ENCODE measurements at regions not wholly inside any gene's neighbourhood (a gene's known extent, or its start where the extent isn't known, plus 50 kb on each side); places are given as distances from the start of the nearest gene placed in this dataset.
"Not testable (repeated sequence)": the region's sequence is repeated elsewhere in the genome, so short reads cannot be mapped to it uniquely, and the experiment has no call there.

DNA sequence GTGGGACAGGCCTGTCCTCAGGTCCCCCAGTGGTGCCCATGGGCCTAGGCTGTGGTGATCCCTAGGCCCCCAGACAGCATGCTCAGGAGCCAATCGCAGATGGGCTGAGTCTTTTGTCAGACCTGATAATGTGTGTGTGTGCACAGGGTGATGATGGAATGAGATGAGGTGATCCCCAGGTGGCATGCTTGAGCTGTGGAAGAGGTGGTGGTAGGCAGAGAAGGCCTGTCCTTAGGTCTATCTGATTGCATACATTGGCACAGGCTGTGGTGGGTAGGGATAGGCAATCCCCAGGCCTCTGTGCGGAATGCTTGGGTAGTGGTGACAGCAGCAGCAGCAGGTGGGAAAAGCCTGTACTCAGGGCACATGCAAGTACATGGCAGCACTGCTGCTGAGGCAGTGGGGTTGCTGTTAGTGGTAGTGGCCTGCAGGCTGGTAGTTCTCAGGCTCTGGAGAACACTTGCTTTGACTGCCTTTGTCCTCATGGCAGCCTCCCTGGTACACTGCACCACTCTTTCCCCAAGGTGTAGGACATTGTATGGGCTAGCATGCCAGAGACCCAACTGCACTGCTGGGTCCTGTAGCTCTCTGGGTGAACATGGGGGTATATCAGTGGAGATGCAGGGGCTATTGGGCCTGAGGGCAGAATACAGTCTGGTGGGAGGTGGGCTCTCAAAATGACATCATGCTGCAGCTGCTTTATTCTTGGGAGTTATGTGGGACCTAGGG, 260.9 kb upstream of the PLPP4 start:
- no peak overlapping the region for H3K27ac ChIP-seq
- H3K4me2 ChIP-seq: no peak overlapping the region
- peaks cover 0 to 28% (median 4%) of the 10 kb centered on the region in 11 experiments; a peak in 9 of 22 replicates for H3K9me3 ChIP-seq (replicated peaks in 1 of 11)
- H3K4me3 ChIP-seq: no peak overlapping the region
- no peak overlapping the region for H3K9ac ChIP-seq
- no peaks in the 10 kb centered on the region for H3K36me3 ChIP-seq
- no peaks in the 10 kb centered on the region for H4K20me1 ChIP-seq
- H3K27me3 ChIP-seq: no peaks in the 10 kb centered on the region
- TF ChIP-seq Cebpa-rat (IDR thresholded peaks at IDR 0.05): no peak
- H3K4me1 ChIP-seq: no peaks in the 10 kb centered on the region

DNA sequence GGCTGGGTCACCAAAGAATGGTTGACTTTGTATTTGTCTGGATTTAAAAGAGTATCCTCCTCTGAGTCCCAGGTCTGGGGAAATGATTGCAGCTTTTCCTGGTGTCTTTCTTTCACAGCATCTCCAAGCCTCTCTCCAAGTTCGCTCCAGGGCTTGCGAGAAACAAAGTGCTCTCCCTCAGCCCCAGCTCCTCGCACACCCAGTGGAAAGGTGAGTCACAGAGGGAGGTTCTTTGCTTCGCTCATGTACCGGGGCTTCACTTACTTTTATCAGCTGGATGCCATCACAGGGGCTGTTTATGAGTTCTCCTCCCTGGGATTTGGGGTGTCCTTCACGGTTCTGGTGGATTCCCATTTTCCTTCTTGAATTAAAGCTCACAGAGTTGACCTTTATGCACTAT, 252.2 kb upstream of the PLPP4 start:
- Histone ChIP-seq H4K20me1 (no peaks in the 10 kb centered on the region), H3K9me3 (replicated peaks in 1 of 11) (no peaks in the 10 kb centered on the region; a peak in 1 of 22 replicates), H3K4me2 (no peak overlapping the region), H3K36me3 (no peaks in the 10 kb centered on the region), H3K4me3 (no peak overlapping the region), H3K27me3 (no peaks in the 10 kb centered on the region), H3K27ac (no peak overlapping the region), H3K4me1 (peaks cover 0 to 6% (median 0%) of the 10 kb centered on the region in 10 experiments; a peak in 3 of 20 replicates), H3K9ac (no peak overlapping the region)
- no peak for TF ChIP-seq Cebpa-rat (IDR thresholded peaks at IDR 0.05)

DNA sequence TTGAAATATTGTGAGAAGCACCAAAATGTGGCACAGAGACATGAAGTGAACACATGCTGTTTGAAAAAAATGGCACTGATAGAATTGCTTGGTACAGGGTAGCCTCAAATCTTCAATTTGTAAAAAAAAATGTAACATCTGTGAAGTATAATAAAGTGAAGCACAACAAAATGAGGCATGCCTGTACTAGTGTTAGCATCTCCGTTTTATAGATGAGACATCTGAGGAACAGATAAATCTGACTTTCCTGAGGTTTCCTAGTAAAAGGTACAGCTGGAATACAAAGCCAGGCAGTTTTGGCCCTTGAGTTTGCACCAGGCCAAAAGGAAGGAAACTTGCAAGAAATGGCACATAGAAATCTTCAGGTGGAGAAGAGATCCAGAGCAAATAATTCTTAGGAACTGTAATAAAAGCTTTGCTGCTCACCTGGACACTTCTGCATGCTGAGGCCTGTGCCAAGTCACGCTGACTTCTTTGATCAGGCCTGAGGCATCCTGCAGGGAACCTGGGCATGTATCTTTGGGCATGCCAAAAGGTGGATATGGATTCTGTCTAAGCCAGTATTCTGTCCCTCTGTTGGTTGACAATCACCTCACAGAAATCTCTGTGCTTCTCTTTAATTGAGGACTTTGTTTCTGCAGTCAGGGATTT, 251.5 kb upstream of the PLPP4 start:
- no peak overlapping the region for H3K27ac ChIP-seq
- H3K36me3 ChIP-seq: no peaks in the 10 kb centered on the region
- no peak overlapping the region for H3K4me3 ChIP-seq
- no peaks in the 10 kb centered on the region for H3K27me3 ChIP-seq
- H3K9me3 ChIP-seq (replicated peaks in 1 of 11): no peaks in the 10 kb centered on the region; a peak in 1 of 22 replicates
- no peak for TF ChIP-seq Cebpa-rat (IDR thresholded peaks at IDR 0.05)
- H3K4me2 ChIP-seq: no peak overlapping the region
- peaks cover 0 to 6% (median 0%) of the 10 kb centered on the region in 10 experiments; a peak in 3 of 20 replicates for H3K4me1 ChIP-seq
- H4K20me1 ChIP-seq: no peaks in the 10 kb centered on the region
- no peak overlapping the region for H3K9ac ChIP-seq

DNA sequence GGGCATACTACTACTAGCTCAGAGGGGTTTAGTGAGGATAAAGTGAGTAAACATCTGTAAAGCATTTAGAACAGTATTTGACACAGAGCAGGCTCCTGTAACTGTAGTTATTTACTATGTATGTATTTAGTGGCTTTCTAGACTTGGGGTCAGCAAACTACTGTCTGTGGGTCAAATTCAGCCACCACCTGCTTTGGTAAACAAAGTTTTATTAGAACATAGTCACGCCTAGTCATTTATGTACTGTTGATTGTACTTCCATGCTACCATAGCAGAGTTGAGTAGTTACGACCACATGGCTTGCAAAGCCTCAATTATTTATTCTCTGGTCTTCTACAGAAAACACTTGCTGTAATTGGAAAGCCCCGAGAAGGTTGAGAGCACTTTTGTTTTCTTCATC, 248.5 kb upstream of the PLPP4 start:
- Histone ChIP-seq H3K27me3 (no peaks in the 10 kb centered on the region), H3K27ac (no peak overlapping the region), H3K9ac (no peak overlapping the region), H3K4me1 (peaks cover 0 to 6% (median 0%) of the 10 kb centered on the region in 10 experiments; a peak in 3 of 20 replicates), H3K4me2 (no peak overlapping the region), H3K36me3 (no peaks in the 10 kb centered on the region), H3K9me3 (replicated peaks in 1 of 11) (no peaks in the 10 kb centered on the region), H3K4me3 (no peak overlapping the region), H4K20me1 (no peaks in the 10 kb centered on the region)
- TF ChIP-seq Cebpa-rat (IDR thresholded peaks at IDR 0.05): no peak

DNA sequence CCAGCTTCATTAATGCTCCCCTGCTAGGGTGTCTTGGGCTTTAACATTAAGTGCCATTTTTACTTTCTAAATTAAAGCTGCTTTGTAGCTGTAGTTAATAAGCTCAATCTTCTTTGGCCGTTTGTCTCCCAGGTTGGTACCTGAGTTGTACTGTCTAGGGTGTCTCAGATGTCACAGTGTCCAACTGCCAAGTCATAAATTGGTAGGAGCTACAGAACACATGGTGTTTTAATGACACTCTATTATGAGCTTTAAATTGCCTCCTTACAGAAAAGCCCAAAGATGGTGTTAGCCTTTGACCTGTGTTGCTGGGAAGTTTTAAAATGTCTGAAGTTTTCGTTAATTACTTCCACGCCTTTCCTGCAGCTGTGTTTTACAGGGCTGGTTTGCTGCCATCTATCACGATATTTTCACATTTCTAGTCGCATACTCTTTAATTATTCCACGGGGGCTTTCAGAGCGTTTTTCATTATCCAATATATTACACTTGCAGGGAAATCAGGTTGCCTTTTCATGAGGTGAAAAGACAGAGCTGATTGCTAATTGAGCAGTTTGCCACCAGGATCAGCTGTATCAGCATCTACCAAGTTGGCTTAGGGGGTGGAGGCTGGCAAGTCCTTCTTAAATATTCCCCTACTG, 247.8 kb upstream of the PLPP4 start:
- Histone ChIP-seq H3K4me1 (peaks cover 0 to 6% (median 0%) of the 10 kb centered on the region in 10 experiments; a peak in 3 of 20 replicates), H3K9me3 (replicated peaks in 1 of 11) (no peaks in the 10 kb centered on the region), H3K9ac (no peak overlapping the region), H3K27ac (no peak overlapping the region), H3K4me3 (no peak overlapping the region), H3K27me3 (no peaks in the 10 kb centered on the region), H4K20me1 (no peaks in the 10 kb centered on the region), H3K4me2 (no peak overlapping the region), H3K36me3 (no peaks in the 10 kb centered on the region)
- TF ChIP-seq Cebpa-rat (IDR thresholded peaks at IDR 0.05): no peak

DNA sequence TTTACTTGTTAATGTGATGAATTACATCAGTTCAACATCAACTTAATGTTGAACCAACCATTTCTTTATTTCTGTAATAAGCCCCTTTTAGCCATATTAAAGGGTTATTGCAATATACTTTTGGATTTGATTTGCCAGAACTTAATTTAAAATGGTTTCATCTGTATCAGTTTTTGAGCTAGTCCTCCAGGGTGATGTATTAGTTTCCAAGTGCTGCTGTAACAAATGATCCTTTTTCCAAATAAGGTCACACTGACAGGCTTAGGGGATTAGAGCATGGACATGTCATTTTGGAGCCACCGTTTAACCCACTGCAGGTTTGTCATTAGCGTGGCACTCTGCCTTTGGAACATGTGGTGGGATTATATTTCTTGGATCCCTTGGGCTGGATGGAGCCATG, 244.8 kb upstream of the PLPP4 start:
- Histone ChIP-seq H3K9ac (no peak overlapping the region), H3K9me3 (replicated peaks in 1 of 11) (peaks cover 0 to 4% (median 0%) of the 10 kb centered on the region in 11 experiments; a peak in 3 of 22 replicates), H3K27me3 (no peaks in the 10 kb centered on the region), H3K4me1 (peaks cover 0 to 4% (median 0%) of the 10 kb centered on the region in 10 experiments; a peak in 3 of 20 replicates), H3K4me2 (no peak overlapping the region), H4K20me1 (no peaks in the 10 kb centered on the region), H3K27ac (no peak overlapping the region), H3K36me3 (no peaks in the 10 kb centered on the region), H3K4me3 (no peak overlapping the region)
- no peak for TF ChIP-seq Cebpa-rat (IDR thresholded peaks at IDR 0.05)

DNA sequence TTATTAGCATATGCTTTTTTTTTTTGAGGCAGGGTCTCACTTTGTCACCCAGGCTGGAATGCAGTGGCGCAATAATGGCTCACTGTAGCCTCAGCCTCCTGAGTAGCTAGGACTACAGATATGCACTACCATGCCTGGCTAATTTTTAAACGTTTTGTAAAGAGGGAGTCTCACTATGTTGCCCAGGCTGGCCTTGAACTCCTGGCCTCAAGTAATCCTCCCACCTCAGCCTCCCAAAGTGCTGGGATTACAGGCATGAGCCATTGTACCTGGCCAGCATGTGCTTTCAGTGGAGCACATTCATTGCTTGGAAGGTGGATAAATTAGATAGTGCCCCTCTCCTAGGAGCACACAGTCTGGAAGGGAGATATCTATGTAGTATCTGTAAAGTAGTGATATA, 243.7 kb upstream of the PLPP4 start:
- not testable (repeated sequence) for H4K20me1 ChIP-seq; H3K4me1 ChIP-seq; H3K36me3 ChIP-seq; H3K9ac ChIP-seq; H3K9me3 ChIP-seq (replicated peaks in 1 of 11); H3K27me3 ChIP-seq; H3K4me2 ChIP-seq; H3K4me3 ChIP-seq; H3K27ac ChIP-seq

DNA sequence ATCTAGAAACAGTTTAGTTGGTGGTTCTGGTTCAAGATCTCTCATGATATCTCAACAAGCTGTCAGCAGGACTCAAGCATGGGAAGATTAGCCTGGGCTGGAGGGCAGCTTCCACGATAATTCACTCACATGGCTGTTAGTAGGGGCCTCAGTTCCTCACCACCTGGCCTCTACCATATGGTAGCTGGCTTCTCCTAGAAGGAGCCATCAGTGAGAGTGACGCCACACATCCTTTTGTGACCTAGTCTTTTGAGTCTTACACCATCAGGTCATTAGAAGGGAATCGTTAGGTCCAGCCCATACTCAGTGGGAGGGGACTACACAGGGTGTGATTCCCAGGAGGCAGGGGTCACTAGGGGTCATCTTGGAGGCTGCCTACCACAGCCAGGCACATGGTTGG, 239.3 kb upstream of the PLPP4 start:
- no peak overlapping the region for H3K9ac ChIP-seq
- no peak for TF ChIP-seq Cebpa-rat (IDR thresholded peaks at IDR 0.05)
- no peak overlapping the region for H3K4me3 ChIP-seq
- H3K4me2 ChIP-seq: no peak overlapping the region
- no peaks in the 10 kb centered on the region for H4K20me1 ChIP-seq
- peaks cover 0 to 6% (median 0%) of the 10 kb centered on the region in 10 experiments; a peak in 1 of 20 replicates for H3K4me1 ChIP-seq
- no peaks in the 10 kb centered on the region for H3K27me3 ChIP-seq
- no peaks in the 10 kb centered on the region for H3K36me3 ChIP-seq
- no peak overlapping the region for H3K27ac ChIP-seq
- peaks cover 0 to 4% (median 0%) of the 10 kb centered on the region in 11 experiments; a peak in 3 of 22 replicates for H3K9me3 ChIP-seq (replicated peaks in 1 of 11)

DNA sequence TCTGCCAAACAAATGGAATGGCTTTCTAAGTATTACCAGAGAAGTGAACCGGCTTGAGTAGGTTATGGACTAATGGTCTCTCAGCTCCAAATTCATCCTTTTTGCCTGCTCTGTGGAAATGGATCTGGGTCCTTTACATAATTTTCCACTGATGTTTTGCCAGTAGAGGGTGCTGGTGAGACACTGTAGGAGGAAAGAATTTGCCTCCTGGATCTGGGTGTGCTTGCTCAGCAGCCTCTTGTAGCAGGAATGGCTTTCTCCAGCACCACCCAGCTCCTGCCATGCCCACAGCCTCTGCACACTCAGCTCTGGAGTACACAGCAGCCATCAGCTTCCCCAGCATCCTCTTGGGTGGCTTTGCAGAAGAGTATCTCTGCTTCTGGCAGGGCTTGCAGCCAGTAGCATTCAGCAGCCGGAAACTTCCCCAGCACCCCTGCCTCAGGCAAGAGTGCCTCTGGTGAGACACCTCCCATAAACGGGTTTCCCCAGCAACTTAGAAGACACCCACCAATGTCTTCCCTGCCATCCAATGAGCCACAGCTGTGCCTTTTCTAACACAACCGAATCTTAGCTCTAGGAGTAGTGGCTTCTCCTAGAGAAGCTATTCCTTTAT, 235.0 kb upstream of the PLPP4 start:
- Histone ChIP-seq H3K4me3 (no peak overlapping the region), H3K36me3 (no peaks in the 10 kb centered on the region), H4K20me1 (no peaks in the 10 kb centered on the region), H3K4me1 (peaks cover 0 to 6% (median 0%) of the 10 kb centered on the region in 10 experiments; a peak in 1 of 20 replicates), H3K9me3 (replicated peaks in 1 of 11) (no peaks in the 10 kb centered on the region), H3K9ac (no peak overlapping the region), H3K27me3 (no peaks in the 10 kb centered on the region), H3K27ac (no peak overlapping the region), H3K4me2 (peak overlapping the region in 1 of 11 experiments; percentile 35; a peak in 1 of 22 replicates)
- no peak for TF ChIP-seq Cebpa-rat (IDR thresholded peaks at IDR 0.05)
